ENCODE measurements at regions not wholly inside any gene's neighbourhood (a gene's known extent, or its start where the extent isn't known, plus 50 kb on each side); places are given as distances from the start of the nearest gene placed in this dataset.

DNA sequence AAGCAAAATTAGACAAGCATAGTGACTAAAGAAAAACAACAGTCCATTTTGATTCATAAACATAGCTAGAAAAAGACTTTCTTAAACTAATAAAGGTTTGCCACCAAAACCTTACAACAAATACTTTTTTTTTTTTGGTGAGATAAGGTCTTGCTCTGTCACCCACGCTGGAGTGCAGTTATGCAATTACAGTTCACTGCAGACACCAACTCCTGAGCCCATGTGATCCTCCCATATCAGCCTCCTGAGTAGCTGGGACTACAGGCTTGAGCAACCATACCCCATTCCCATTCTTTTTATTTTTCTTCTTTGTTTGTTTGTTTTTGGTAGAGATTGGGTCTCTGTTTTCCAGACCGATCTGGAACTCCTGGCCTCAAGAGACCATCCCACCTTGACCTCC lies 247.2 kb upstream of the ADGRL3 start:
- ATAC-seq (no peak), DNase-seq (no peak)
- H3K9me3 ChIP-seq = no peaks in the 10 kb centered on the region
- TF ChIP-seq, protein P1, sequence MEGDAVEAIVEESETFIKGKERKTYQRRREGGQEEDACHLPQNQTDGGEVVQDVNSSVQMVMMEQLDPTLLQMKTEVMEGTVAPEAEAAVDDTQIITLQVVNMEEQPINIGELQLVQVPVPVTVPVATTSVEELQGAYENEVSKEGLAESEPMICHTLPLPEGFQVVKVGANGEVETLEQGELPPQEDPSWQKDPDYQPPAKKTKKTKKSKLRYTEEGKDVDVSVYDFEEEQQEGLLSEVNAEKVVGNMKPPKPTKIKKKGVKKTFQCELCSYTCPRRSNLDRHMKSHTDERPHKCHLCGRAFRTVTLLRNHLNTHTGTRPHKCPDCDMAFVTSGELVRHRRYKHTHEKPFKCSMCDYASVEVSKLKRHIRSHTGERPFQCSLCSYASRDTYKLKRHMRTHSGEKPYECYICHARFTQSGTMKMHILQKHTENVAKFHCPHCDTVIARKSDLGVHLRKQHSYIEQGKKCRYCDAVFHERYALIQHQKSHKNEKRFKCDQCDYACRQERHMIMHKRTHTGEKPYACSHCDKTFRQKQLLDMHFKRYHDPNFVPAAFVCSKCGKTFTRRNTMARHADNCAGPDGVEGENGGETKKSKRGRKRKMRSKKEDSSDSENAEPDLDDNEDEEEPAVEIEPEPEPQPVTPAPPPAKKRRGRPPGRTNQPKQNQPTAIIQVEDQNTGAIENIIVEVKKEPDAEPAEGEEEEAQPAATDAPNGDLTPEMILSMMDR (IDR thresholded peaks at IDR 0.05) = no peak
- H3K4me1 ChIP-seq (ENCODE audit: low read depth) = no peaks in the 10 kb centered on the region
- H3K36me3 ChIP-seq (ENCODE audit: low read depth) = no peaks in the 10 kb centered on the region
- no peak overlapping the region for H3K4me3 ChIP-seq
- intact Hi-C loops (cut with DNase I, micrococcal nuclease) = no loop called here

DNA sequence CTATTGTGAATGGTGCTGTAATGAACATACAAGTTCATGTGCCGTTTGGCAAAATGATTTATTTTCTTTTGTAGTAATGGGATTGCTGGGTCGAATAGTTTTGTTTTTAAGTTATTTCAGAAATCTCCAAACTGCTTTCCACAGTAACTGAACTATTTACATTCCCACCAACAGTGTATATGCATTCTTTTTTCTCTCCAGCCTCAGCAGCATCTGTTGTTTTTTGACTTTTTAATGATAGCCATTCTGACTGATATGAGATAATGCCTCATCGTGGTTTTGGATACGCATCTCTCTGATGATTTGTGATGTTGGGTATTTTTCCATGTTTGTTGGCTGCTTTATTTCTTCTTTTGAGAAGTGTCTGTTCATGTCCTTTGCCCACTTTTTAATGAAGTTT lies 246.3 kb upstream of the ADGRL3 start:
- DNase-seq = no peak
- no peaks in the 10 kb centered on the region for H3K36me3 ChIP-seq (ENCODE audit: low read depth)
- TF ChIP-seq, protein P1 (IDR thresholded peaks at IDR 0.05) = no peak
- H3K4me3 ChIP-seq = no peak overlapping the region
- no peaks in the 10 kb centered on the region for H3K9me3 ChIP-seq
- ATAC-seq = no peak
- H3K4me1 ChIP-seq (ENCODE audit: low read depth) = no peaks in the 10 kb centered on the region
- intact Hi-C loops (cut with DNase I, micrococcal nuclease) = no loop called here

DNA sequence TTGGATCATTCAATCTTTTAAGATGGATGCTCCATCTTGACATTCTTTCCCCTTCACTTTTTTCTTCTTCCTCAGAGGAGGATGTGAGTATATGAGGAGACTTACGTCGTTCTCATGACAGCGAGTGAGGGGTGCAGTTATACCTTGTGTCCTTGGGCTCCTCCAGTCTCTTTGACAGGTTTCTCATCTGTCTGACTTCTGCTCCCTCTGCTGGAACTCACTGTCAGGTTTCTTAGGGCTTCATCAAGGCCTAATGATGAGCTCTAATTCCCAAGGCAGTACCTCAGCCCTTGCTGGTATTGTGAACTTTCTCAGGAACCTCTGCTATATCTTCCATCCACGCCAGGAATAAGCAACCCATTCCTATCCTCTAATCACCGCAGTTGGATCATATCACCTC lies 237.8 kb upstream of the ADGRL3 start:
- Histone ChIP-seq H3K36me3 (ENCODE audit: low read depth) (no peaks in the 10 kb centered on the region), H3K4me1 (ENCODE audit: low read depth) (no peaks in the 10 kb centered on the region), H3K4me3 (no peak overlapping the region), H3K9me3 (no peaks in the 10 kb centered on the region)
- DNase-seq = no peak
- no peak for ATAC-seq
- intact Hi-C loops (cut with DNase I, micrococcal nuclease) = no loop called here
- TF ChIP-seq, protein P1 (IDR thresholded peaks at IDR 0.05) = no peak

DNA sequence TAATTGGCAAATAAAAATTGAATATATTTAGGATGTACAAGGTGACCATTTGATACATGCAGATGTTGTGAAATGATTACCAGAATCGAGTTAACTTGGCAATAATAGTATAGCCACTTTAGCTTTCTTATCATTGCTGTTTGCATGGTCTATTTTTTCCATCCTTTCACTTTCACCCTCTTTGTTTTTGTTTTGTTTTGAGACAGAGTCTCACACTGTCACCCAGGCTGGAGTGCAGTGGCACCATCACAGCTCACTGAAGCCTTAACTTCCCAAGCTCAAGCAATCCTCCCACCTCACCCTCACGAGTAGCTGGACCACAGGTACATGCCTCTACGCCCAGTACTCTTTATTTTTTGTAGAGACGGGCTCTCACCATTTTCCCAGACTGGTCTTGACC lies 218.6 kb upstream of the ADGRL3 start:
- no peaks in the 10 kb centered on the region for H3K4me1 ChIP-seq (ENCODE audit: low read depth)
- intact Hi-C loops (cut with DNase I, micrococcal nuclease) = no loop called here
- TF ChIP-seq, protein P1 (IDR thresholded peaks at IDR 0.05) = no peak
- ATAC-seq = no peak
- no peak for DNase-seq
- no peak overlapping the region for H3K4me3 ChIP-seq
- H3K9me3 ChIP-seq = peaks cover 5% of the 10 kb centered on the region
- H3K36me3 ChIP-seq (ENCODE audit: low read depth) = no peaks in the 10 kb centered on the region

DNA sequence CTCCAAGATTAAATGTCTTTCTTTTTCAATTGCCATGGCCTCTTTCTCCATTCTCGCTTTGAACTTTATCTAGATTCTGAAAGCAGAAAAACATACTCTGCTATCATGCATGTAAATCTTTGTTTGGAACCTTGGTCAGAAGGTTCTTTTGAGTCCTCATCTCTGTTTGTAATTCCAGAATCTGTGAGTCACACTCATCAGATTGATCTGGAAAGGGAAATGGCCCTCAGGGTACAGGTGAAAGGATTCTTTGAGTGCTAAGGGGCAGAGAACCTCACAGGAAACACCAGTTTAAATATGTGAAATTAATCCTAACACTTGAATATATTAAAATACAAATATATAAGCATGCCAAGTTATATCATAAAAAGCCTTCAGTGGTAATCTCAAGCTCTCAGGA lies 211.0 kb upstream of the ADGRL3 start:
- Histone ChIP-seq H3K36me3 (ENCODE audit: low read depth) (no peaks in the 10 kb centered on the region), H3K4me3 (no peak overlapping the region), H3K9me3 (peaks cover 3% of the 10 kb centered on the region), H3K4me1 (ENCODE audit: low read depth) (no peaks in the 10 kb centered on the region)
- TF ChIP-seq, protein P1 (IDR thresholded peaks at IDR 0.05) = no peak
- intact Hi-C loops (cut with DNase I, micrococcal nuclease) = no loop called here
- DNase-seq (no peak), ATAC-seq (no peak)

DNA sequence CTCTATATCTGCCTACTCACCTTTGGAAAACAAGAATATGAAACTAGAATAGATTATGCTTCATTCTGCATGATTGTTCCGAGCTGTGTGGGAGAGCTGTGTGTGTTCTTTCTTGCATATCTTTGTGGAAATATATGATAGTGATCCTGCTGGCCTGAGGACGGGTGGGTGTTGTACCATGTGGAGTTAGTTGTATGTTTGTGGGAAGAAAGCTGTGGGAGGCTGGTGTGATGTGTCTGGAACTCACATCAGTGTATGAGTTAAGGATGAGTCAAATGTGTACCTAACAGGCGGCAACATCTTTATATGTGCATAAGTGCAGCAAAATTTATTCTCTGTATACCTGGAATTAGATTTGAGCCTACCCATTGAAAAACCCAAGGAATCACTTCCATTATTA lies 208.1 kb upstream of the ADGRL3 start:
- intact Hi-C loops (cut with DNase I, micrococcal nuclease) = no loop called here
- Histone ChIP-seq H3K36me3 (ENCODE audit: low read depth) (no peaks in the 10 kb centered on the region), H3K4me3 (no peak overlapping the region), H3K9me3 (no peaks in the 10 kb centered on the region), H3K4me1 (ENCODE audit: low read depth) (no peaks in the 10 kb centered on the region)
- TF ChIP-seq, protein P1 (IDR thresholded peaks at IDR 0.05) = no peak
- ATAC-seq = no peak
- DNase-seq = no peak
